ENCODE measurements at regions not wholly inside any gene's neighbourhood (a gene's known extent, or its start where the extent isn't known, plus 50 kb on each side); places are given as distances from the start of the nearest gene placed in this dataset.

GRCh38 chr15:45855907-45856579, 221.2 kb downstream of the SQOR start:
- no peak for FAIRE-seq
- intact Hi-C loops (cut with micrococcal nuclease; ENCODE audit: unreplicated experiment) = no loop called here

More at GRCh38 chr15:45855907-45856579, 221.2 kb downstream of the SQOR start:
- WGBS (ENCODE audit: low lambda C conversion rate) = 19% methylated on average over 4 of the region's 4 CpGs
- Histone ChIP-seq H3K4me2 (ENCODE audit: low read depth, low read length) (no peak overlapping the region), H3K36me3 (replicated peaks in 1 of 2; ENCODE audit: control insufficient read depth in 1 of 2, insufficient read depth in 2 of 2, low read length in 2 of 2) (no peaks in the 10 kb centered on the region), H2AFZ (ENCODE audit: low read length) (no peak overlapping the region), H3K27me3 (ENCODE audit: control insufficient read depth in 1 of 2, insufficient read depth in 2 of 2, low read length in 2 of 2) (no peaks in the 10 kb centered on the region), H3K4me3 (replicated peaks in 1 of 3; ENCODE audit: insufficient read depth in 1 of 3, low read depth in 2 of 3, low read length in 3 of 3) (no peak overlapping the region), H3K4me1 (ENCODE audit: insufficient read depth, low read length) (peaks cover 15% of the 10 kb centered on the region), H3K9me3 (ENCODE audit: low read length) (no peaks in the 10 kb centered on the region), H4K20me1 (ENCODE audit: insufficient read depth, low read length) (no peaks in the 10 kb centered on the region), H3K27ac (ENCODE audit: extremely low read length, insufficient read depth, low read length) (no peak overlapping the region), H3K9ac (ENCODE audit: insufficient read depth, low read depth, low read length) (no peak overlapping the region), H3K79me2 (ENCODE audit: insufficient read depth, low read length) (no peaks in the 10 kb centered on the region)
- POLR2A ChIA-PET = no interaction called here
- CTCF ChIA-PET (ENCODE audit: low intra/inter-chr PET ratio, low total read pairs) = no interaction called here
- no TSS peak for BruUV-seq (replicated peaks)
- in situ Hi-C loops (cut with HindIII; ENCODE audit: extremely low pct_ligation_motif_present, low pct_unique_long_range_greater_than_20kb) = no loop called here
- no peak for ATAC-seq
- no peak for DNase-seq (ENCODE audit: low spot score)
- TF ChIP-seq CBX5 (CRISPR knock-in tag; IDR thresholded peaks at IDR 0.05; ENCODE audit: borderline replicate concordance) (no peak), ZNF619 (CRISPR knock-in tag; IDR thresholded peaks at IDR 0.05) (no peak), ZBTB3 (CRISPR knock-in tag; IDR thresholded peaks at IDR 0.05; ENCODE audit: borderline replicate concordance, low read depth) (no peak), FOXA3 (CRISPR knock-in tag; IDR thresholded peaks at IDR 0.05) (no peak), ZNF331 (CRISPR knock-in tag; IDR thresholded peaks at IDR 0.05) (no peak), SUZ12 (IDR thresholded peaks at IDR 0.05; ENCODE audit: low read depth, low read length) (no peak), NRL (CRISPR knock-in tag; IDR thresholded peaks at IDR 0.05; ENCODE audit: borderline replicate concordance) (no peak), JUND (CRISPR knock-in tag; IDR thresholded peaks at IDR 0.05) (no peak), ZNF75D (CRISPR knock-in tag; IDR thresholded peaks at IDR 0.05; ENCODE audit: borderline replicate concordance) (no peak), FIP1L1 (IDR thresholded peaks at IDR 0.05; ENCODE audit: borderline replicate concordance, insufficient read depth, low read depth, low read length) (no peak), E2F2 (CRISPR knock-in tag; IDR thresholded peaks at IDR 0.05; ENCODE audit: borderline replicate concordance) (no peak), RXRB (CRISPR knock-in tag; IDR thresholded peaks at IDR 0.05; ENCODE audit: borderline replicate concordance) (no peak), DBP (CRISPR knock-in tag; IDR thresholded peaks at IDR 0.05; ENCODE audit: not compliant biosample characterization) (no peak)
